ENCODE measurements at regions not wholly inside any gene's neighbourhood (a gene's known extent, or its start where the extent isn't known, plus 50 kb on each side); places are given as distances from the start of the nearest gene placed in this dataset.

- Histone ChIP-seq H3K4me1 (ENCODE audit: insufficient read depth, low read length) (peaks cover 4% of the 10 kb centered on the region), H3K27me3 (ENCODE audit: insufficient read depth, low read length) (peaks cover 22% of the 10 kb centered on the region), H3K4me2 (ENCODE audit: insufficient read depth, low read length) (no peak overlapping the region), H3K4me3 (ENCODE audit: insufficient read depth, low read length) (no peak overlapping the region), H3K27ac (ENCODE audit: low read depth, low read length) (no peak overlapping the region), H2AFZ (ENCODE audit: low read length) (no peak overlapping the region), H3K79me2 (ENCODE audit: insufficient read depth, low read length) (no peaks in the 10 kb centered on the region), H4K20me1 (ENCODE audit: insufficient read depth, low read length) (no peaks in the 10 kb centered on the region), H3K9me3 (ENCODE audit: low read depth, low read length) (no peaks in the 10 kb centered on the region), H3K36me3 (ENCODE audit: insufficient read depth, low read length) (no peaks in the 10 kb centered on the region)
- DNase-seq (ENCODE audit: insufficient read length, low spot score, missing footprints): no peak
- no peak for TF ChIP-seq CTCF (IDR thresholded peaks at IDR 0.05; ENCODE audit: extremely low read depth, low read depth, low read length)
Measured at GRCh38 chr5:88656221-88656950, 226.6 kb downstream of the MEF2C start.

- no peaks in the 10 kb centered on the region for H3K9me3 ChIP-seq (ENCODE audit: low read depth, low read length)
- H2AFZ ChIP-seq (ENCODE audit: low read length): no peak overlapping the region
- no peaks in the 10 kb centered on the region for H3K36me3 ChIP-seq (ENCODE audit: insufficient read depth, low read length)
- no peaks in the 10 kb centered on the region for H3K79me2 ChIP-seq (ENCODE audit: insufficient read depth, low read length)
- no peak overlapping the region for H3K4me3 ChIP-seq (ENCODE audit: insufficient read depth, low read length)
- no peaks in the 10 kb centered on the region for H4K20me1 ChIP-seq (ENCODE audit: insufficient read depth, low read length)
- no peaks in the 10 kb centered on the region for H3K4me1 ChIP-seq (ENCODE audit: insufficient read depth, low read length)
- no peak overlapping the region for H3K4me2 ChIP-seq (ENCODE audit: insufficient read depth, low read length)
- DNase-seq (ENCODE audit: insufficient read length, low spot score, missing footprints): no peak
- TF ChIP-seq CTCF (IDR thresholded peaks at IDR 0.05; ENCODE audit: extremely low read depth, low read depth, low read length): no peak
- H3K27ac ChIP-seq (ENCODE audit: low read depth, low read length): no peak overlapping the region
- peaks cover 4% of the 10 kb centered on the region for H3K27me3 ChIP-seq (ENCODE audit: insufficient read depth, low read length)
Measured at GRCh38 chr5:88653471-88653870, 229.5 kb downstream of the MEF2C start.

- no peaks in the 10 kb centered on the region for H4K20me1 ChIP-seq (ENCODE audit: insufficient read depth, low read length)
- no peaks in the 10 kb centered on the region for H3K9me3 ChIP-seq (ENCODE audit: low read depth, low read length)
- H3K79me2 ChIP-seq (ENCODE audit: insufficient read depth, low read length): no peaks in the 10 kb centered on the region
- H3K27ac ChIP-seq (ENCODE audit: low read depth, low read length): no peak overlapping the region
- H3K4me3 ChIP-seq (ENCODE audit: insufficient read depth, low read length): no peak overlapping the region
- no peak overlapping the region for H3K4me2 ChIP-seq (ENCODE audit: insufficient read depth, low read length)
- DNase-seq (ENCODE audit: insufficient read length, low spot score, missing footprints): no peak
- H3K27me3 ChIP-seq (ENCODE audit: insufficient read depth, low read length): no peaks in the 10 kb centered on the region
- H3K36me3 ChIP-seq (ENCODE audit: insufficient read depth, low read length): no peaks in the 10 kb centered on the region
- H3K4me1 ChIP-seq (ENCODE audit: insufficient read depth, low read length): no peaks in the 10 kb centered on the region
- no peak overlapping the region for H2AFZ ChIP-seq (ENCODE audit: low read length)
- TF ChIP-seq CTCF (IDR thresholded peaks at IDR 0.05; ENCODE audit: extremely low read depth, low read depth, low read length): no peak
Measured at GRCh38 chr5:88647901-88648300, 235.1 kb downstream of the MEF2C start.

GRCh38 chr5:88646866-88647265 is 236.1 kb downstream of the MEF2C start:
- H3K4me2 ChIP-seq (ENCODE audit: insufficient read depth, low read length): no peak overlapping the region
- no peaks in the 10 kb centered on the region for H4K20me1 ChIP-seq (ENCODE audit: insufficient read depth, low read length)
- no peak overlapping the region for H3K27ac ChIP-seq (ENCODE audit: low read depth, low read length)
- H3K4me3 ChIP-seq (ENCODE audit: insufficient read depth, low read length): no peak overlapping the region
- no peaks in the 10 kb centered on the region for H3K9me3 ChIP-seq (ENCODE audit: low read depth, low read length)
- no peaks in the 10 kb centered on the region for H3K4me1 ChIP-seq (ENCODE audit: insufficient read depth, low read length)
- H3K27me3 ChIP-seq (ENCODE audit: insufficient read depth, low read length): no peaks in the 10 kb centered on the region
- H3K36me3 ChIP-seq (ENCODE audit: insufficient read depth, low read length): no peaks in the 10 kb centered on the region
- TF ChIP-seq CTCF (IDR thresholded peaks at IDR 0.05; ENCODE audit: extremely low read depth, low read depth, low read length): no peak
- DNase-seq (ENCODE audit: insufficient read length, low spot score, missing footprints): no peak
- no peak overlapping the region for H2AFZ ChIP-seq (ENCODE audit: low read length)
- no peaks in the 10 kb centered on the region for H3K79me2 ChIP-seq (ENCODE audit: insufficient read depth, low read length)

Measured in osteoblast (primary cell).